GM12878 (cell line): ENCODE measurements at regions not wholly inside any gene's neighbourhood (a gene's known extent, or its start where the extent isn't known, plus 50 kb on each side); places are given as distances from the start of the nearest gene placed in this dataset.

Experiments used
- ATAC-seq: fragments of 200-7000 bp; cut with Tn5 transposase; 3 replicates; pipeline ENCODE4 v1.9.1; 2020; ENCODE audit warnings: mild to moderate bottlenecking, moderate library complexity
- BruUV-seq: library from RNA; stranded (reverse); fragments of 400-500 nt; replicated peaks from 2 replicates; lab custom pipeline; 2021; lab: Mats Ljungman, UMichigan
- CTCF ChIA-PET: fragments of 300-600 bp; sonication (Branson Sonifier 250); formaldehyde crosslinking; extraction: SDS; loops from one replicate; lab custom pipeline; 2021; ENCODE audit warnings: inconsistent platforms; lab: Yijun Ruan, JAX
- POLR2A ChIA-PET: fragments of 350-600 bp; formaldehyde crosslinking; extraction: SDS; loops from one replicate; lab custom pipeline; 2021; ENCODE audit warnings: inconsistent platforms; lab: Charles Lee
- RAD21 ChIA-PET: fragments of 300-600 bp; sonication (Branson Sonifier 250); formaldehyde crosslinking; loops from one replicate; lab custom pipeline; 2023; ENCODE audit warnings: antibody characterized with exemption; ENCODE audit not compliant: unreplicated experiment; lab: Charles Lee
- SMC1A ChIA-PET: fragments of 300-600 bp; sonication (Branson Sonifier 250); formaldehyde crosslinking; loops from one replicate; lab custom pipeline; 2023; ENCODE audit not compliant: unreplicated experiment, uncharacterized antibody; lab: Charles Lee
- DNase-seq: peaks from one replicate; pipeline ENCODE4 v3.0.0-alpha.2; 2011; ENCODE audit warnings: low read depth, low spot score
- FAIRE-seq: peaks from 3 replicates; lab custom pipeline; 2011; peaks lifted over from hg19 to GRCh38; lab: Jason Lieb, UNC
- H2AFZ ChIP-seq: 2 replicates; pipeline ENCODE4 v1.6.0; 2011; ENCODE audit warnings: low read depth, low read length, control low read depth; ENCODE audit not compliant: control insufficient read depth
- H3K27ac ChIP-seq: 2 replicates; pipeline ENCODE4 v1.5.1; 2011; ENCODE audit warnings: control low read depth; ENCODE audit not compliant: control insufficient read depth, insufficient read depth
- H3K27me3 ChIP-seq, 2 experiments: replicated peaks in 1 of 2; 2 replicates each; pipeline versions ENCODE4 v1.6.0 to v1.6.1; 2011; ENCODE audit warnings: low read length in 1 of 2; ENCODE audit not compliant: control insufficient read depth in 2 of 2, insufficient read depth in 2 of 2
- H3K36me3 ChIP-seq, 2 experiments: 2 replicates each; pipeline ENCODE4 v1.5.1; 2011; ENCODE audit warnings: low read length in 1 of 2; ENCODE audit not compliant: control insufficient read depth in 2 of 2, insufficient read depth in 2 of 2
- H3K4me1 ChIP-seq: 2 replicates; pipeline ENCODE4 v1.6.1; 2011; ENCODE audit warnings: mild to moderate bottlenecking, low read length, moderate library complexity, mixed read lengths; ENCODE audit not compliant: control insufficient read depth, insufficient read depth
- H3K4me2 ChIP-seq: 2 replicates; pipeline ENCODE4 v1.6.0; 2011; ENCODE audit warnings: control low read depth; ENCODE audit not compliant: control insufficient read depth, insufficient read depth
- H3K4me3 ChIP-seq: fragments of 200-600 bp; sonication (generic); 2 replicates; pipeline ENCODE4 v1.5.1; 2016
- H3K79me2 ChIP-seq: 2 replicates; pipeline ENCODE4 v1.6.0; 2011; ENCODE audit warnings: low read length; ENCODE audit not compliant: control insufficient read depth, insufficient read depth
- H3K9ac ChIP-seq: 2 replicates; pipeline ENCODE4 v1.8.0; 2011; ENCODE audit warnings: low read length, control low read depth, mixed read lengths; ENCODE audit not compliant: control insufficient read depth, insufficient read depth
- H3K9me3 ChIP-seq: replicated peaks from 3 replicates; pipeline ENCODE4 v1.5.1; 2011; ENCODE audit warnings: mild to moderate bottlenecking, low read length; ENCODE audit not compliant: control insufficient read depth, insufficient read depth
- H4K20me1 ChIP-seq: 2 replicates; pipeline ENCODE4 v1.6.0; 2011; ENCODE audit not compliant: control insufficient read depth, insufficient read depth
- CEBPB ChIP-seq, 2 experiments: fragments of 150-350 bp in 1 of 2; IDR thresholded peaks; 2 replicates each; pipeline ENCODE4 v1.6.1; 2012 to 2014; ENCODE audit warnings: low read depth in 2 of 2, low read length in 2 of 2, borderline replicate concordance in 1 of 2, inconsistent platforms in 1 of 2
- CHD2 ChIP-seq: IDR thresholded peaks from 2 replicates; pipeline ENCODE4 v1.6.1; 2011; ENCODE audit warnings: low read depth, low read length, improper control_type of control experiment, borderline replicate concordance
- CHD4 ChIP-seq: fragments of 200-600 bp; sonication (generic); IDR thresholded peaks from 2 replicates; pipeline ENCODE4 v1.6.1; 2016; ENCODE audit warnings: mild to moderate bottlenecking
- E2F8 ChIP-seq: fragments of 450-650 bp; IDR thresholded peaks from 2 replicates; pipeline ENCODE4 v1.6.1; 2018; ENCODE audit warnings: mild to moderate bottlenecking, low read depth, moderate library complexity; ENCODE audit not compliant: partially characterized antibody
- ESRRA ChIP-seq: IDR thresholded peaks from 2 replicates; pipeline ENCODE4 v1.6.1; 2012; ENCODE audit warnings: mild to moderate bottlenecking, low read length, improper control_type of control experiment
- KLF5 ChIP-seq: fragments of 450-650 bp; IDR thresholded peaks from 2 replicates; pipeline ENCODE4 v1.6.1; 2014; ENCODE audit warnings: mild to moderate bottlenecking; ENCODE audit not compliant: partially characterized antibody
- WGBS: methylation state at CpG from one replicate; pipeline ENCODE4 v1.1.6; 2016; ENCODE audit warnings: low lambda C conversion rate; ENCODE audit not compliant: insufficient replicate concordance, insufficient coverage; ENCODE audit errors: missing lambda C conversion rate; 5-methylcytosine and 5-hydroxymethylcytosine counted together
- in situ Hi-C: fragments of 300-500 bp; cut with MboI; formaldehyde crosslinking; loops from 9 replicates; pipeline ENCODE4 v1.14.3; 2018; ENCODE audit warnings: mixed read lengths
- intact Hi-C: fragments of 100-400 bp; cut with micrococcal nuclease; formaldehyde crosslinking; loops from one replicate; pipeline ENCODE4 v1.14.2; 2022; ENCODE audit not compliant: unreplicated experiment

GRCh38 chr6:156402227-156402626 is 375.0 kb upstream of the ARID1B start (continued):
- TF ChIP-seq CHD2 (no peak), CEBPB (IDR thresholded peaks at IDR 0.05; ENCODE audit: borderline replicate concordance in 1 of 2, low read depth in 2 of 2, low read length in 2 of 2) (no peak), E2F8 (no peak)

DNA sequence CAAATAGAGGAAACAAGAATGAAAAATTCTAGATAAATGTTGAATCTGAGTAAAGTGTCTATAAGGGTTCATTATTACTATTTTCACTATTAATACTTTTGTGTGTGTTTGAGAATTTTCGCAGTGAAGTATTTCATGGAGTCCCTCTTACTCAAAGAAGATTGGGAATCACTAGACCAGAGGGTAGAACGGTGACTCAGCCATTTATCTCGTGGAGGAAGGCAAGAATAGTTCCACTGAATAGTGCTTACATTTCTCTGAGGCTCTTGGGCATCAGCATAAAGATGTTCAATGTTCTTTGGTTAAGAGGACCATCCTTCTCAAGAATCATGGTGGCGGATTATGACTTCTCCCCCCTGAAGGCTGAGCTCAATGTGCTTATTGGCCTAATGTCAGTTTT is 376.7 kb upstream of the ARID1B start:
- BruUV-seq, result no TSS peak
- H3K79me2 ChIP-seq, result no peaks in the 10 kb centered on the region
- FAIRE-seq (no peak), ATAC-seq (no peak), DNase-seq (no peak)
- TF ChIP-seq ESRRA, result no peak
- no peak for TF ChIP-seq KLF5
- no peak for TF ChIP-seq CHD4
- peaks cover 0 to 18% of the 10 kb centered on the region in 2 experiments; a peak in 2 of 4 replicates for H3K27me3 ChIP-seq
- RAD21 ChIA-PET, result no interaction called here
- no peak overlapping the region for H3K9ac ChIP-seq
- POLR2A ChIA-PET, result no interaction called here
- intact Hi-C loops (no loop called here), in situ Hi-C loops (no loop called here)
- no peaks in the 10 kb centered on the region for H4K20me1 ChIP-seq
- H3K4me2 ChIP-seq, result no peak overlapping the region
- H2AFZ ChIP-seq, result no peak overlapping the region
- no peak overlapping the region for H3K27ac ChIP-seq
- peaks cover 16% of the 10 kb centered on the region for H3K4me1 ChIP-seq
- peaks cover 11% of the 10 kb centered on the region; the same call in 2 of the 3 replicates for H3K9me3 ChIP-seq
- CTCF ChIA-PET, result no interaction called here
- WGBS, result 9% methylated on average over 4 of the region's 4 CpGs
- SMC1A ChIA-PET, result no interaction called here
- no peaks in the 10 kb centered on the region for H3K36me3 ChIP-seq
- H3K4me3 ChIP-seq, result no peak overlapping the region
